IMR-90 (cell line): ENCODE measurements at regions not wholly inside any gene's neighbourhood (a gene's known extent, or its start where the extent isn't known, plus 50 kb on each side); places are given as distances from the start of the nearest gene placed in this dataset.

ENCODE experiments used
- ATAC-seq: fragments of 200-7000 bp; cut with Tn5 transposase; 2 replicates; pipeline ENCODE4 v1.9.1; 2020; ENCODE audit warnings: low read depth, mild to moderate bottlenecking, moderate library complexity
- BruUV-seq: library from RNA; stranded (reverse); fragments of 400-500 nt; replicated peaks from 2 replicates; lab custom pipeline; 2021; lab: Mats Ljungman, UMichigan
- CTCF ChIA-PET: fragments of 300-600 bp; formaldehyde crosslinking; extraction: SDS; loops from one replicate; lab custom pipeline; 2021; ENCODE audit warnings: antibody characterized with exemption; lab: Yijun Ruan, JAX
- POLR2A ChIA-PET: fragments of 300-600 bp; sonication (Branson Sonifier 250); formaldehyde crosslinking; loops from one replicate; lab custom pipeline; 2022; ENCODE audit warnings: antibody characterized with exemption; ENCODE audit not compliant: unreplicated experiment; lab: Charles Lee
- DNase-seq: peaks from one replicate; pipeline ENCODE4 v3.0.0; 2013
- H2AFZ ChIP-seq: replicated peaks from 2 replicates; pipeline ENCODE3; 2013; ENCODE audit warnings: low read length, mild to moderate bottlenecking; ENCODE audit not compliant: poor library complexity
- H2AK5ac ChIP-seq: 2 replicates; pipeline ENCODE4 v1.6.1; 2013; ENCODE audit warnings: low read depth, low read length, inconsistent platforms
- H2AK9ac ChIP-seq: replicated peaks from 2 replicates; pipeline ENCODE3; 2013; ENCODE audit warnings: mild to moderate bottlenecking, low read depth, low read length, moderate library complexity; ENCODE audit not compliant: poor library complexity
- H2BK120ac ChIP-seq: 2 replicates; pipeline ENCODE4 v1.6.1; 2013; ENCODE audit warnings: low read depth, low read length, inconsistent platforms
- H2BK15ac ChIP-seq: 3 replicates; pipeline ENCODE4 v1.6.1; 2013; ENCODE audit warnings: low read depth, low read length, inconsistent platforms
- H2BK20ac ChIP-seq: 2 replicates; pipeline ENCODE4 v1.6.1; 2013; ENCODE audit warnings: low read depth, mild to moderate bottlenecking, inconsistent platforms, low read length, moderate library complexity
- H2BK5ac ChIP-seq: 2 replicates; pipeline ENCODE4 v1.6.1; 2013; ENCODE audit warnings: mild to moderate bottlenecking, low read depth, low read length, inconsistent platforms; ENCODE audit not compliant: poor library complexity, severe bottlenecking
- H3K14ac ChIP-seq: replicated peaks from 2 replicates; pipeline ENCODE4 v1.6.1; 2013; ENCODE audit warnings: low read depth, low read length, inconsistent platforms
- H3K18ac ChIP-seq: 2 replicates; pipeline ENCODE4 v1.6.1; 2013; ENCODE audit warnings: low read depth, low read length, control low read depth
- H3K23ac ChIP-seq: 2 replicates; pipeline ENCODE4 v1.6.1; 2013; ENCODE audit warnings: low read depth, low read length, inconsistent platforms
- H3K27ac ChIP-seq: 2 replicates; pipeline ENCODE4 v1.5.1; 2013; ENCODE audit warnings: mild to moderate bottlenecking, control low read depth, low read length; ENCODE audit not compliant: insufficient read depth
- H3K27me3 ChIP-seq: 2 replicates; pipeline ENCODE4 v1.6.1; 2013; ENCODE audit warnings: low read length; ENCODE audit not compliant: control insufficient read depth, insufficient read depth
- H3K36me3 ChIP-seq: 2 replicates; pipeline ENCODE4 v1.6.1; 2013; ENCODE audit warnings: low read length, mixed read lengths; ENCODE audit not compliant: control insufficient read depth, insufficient read depth
- H3K4ac ChIP-seq: 2 replicates; pipeline ENCODE4 v1.6.1; 2013; ENCODE audit warnings: low read depth, low read length, inconsistent platforms
- H3K4me1 ChIP-seq: 2 replicates; pipeline ENCODE4 v1.6.1; 2013; ENCODE audit warnings: low read length, mixed read lengths; ENCODE audit not compliant: control insufficient read depth, insufficient read depth
- H3K4me2 ChIP-seq: 2 replicates; pipeline ENCODE4 v1.6.1; 2013; ENCODE audit warnings: low read depth, mild to moderate bottlenecking, control low read depth, low read length, moderate library complexity
- H3K4me3 ChIP-seq: 2 replicates; pipeline ENCODE4 v1.5.1; 2013; ENCODE audit warnings: low read depth, mild to moderate bottlenecking, control low read depth, low read length, moderate library complexity; ENCODE audit not compliant: insufficient read depth
- H3K56ac ChIP-seq: 2 replicates; pipeline ENCODE4 v1.6.1; 2013; ENCODE audit warnings: low read length, inconsistent platforms; ENCODE audit not compliant: insufficient read depth; ENCODE audit errors: extremely low read depth
- H3K79me1 ChIP-seq, 2 experiments: 2 replicates each; pipeline ENCODE4 v1.6.1; 2013; ENCODE audit warnings: low read length in 2 of 2, inconsistent platforms in 1 of 2, low read depth in 1 of 2
- H3K9ac ChIP-seq: 2 replicates; pipeline ENCODE4 v1.6.1; 2013; ENCODE audit warnings: low read depth, low read length, control low read depth
- H3K9me1 ChIP-seq: 2 replicates; pipeline ENCODE4 v1.6.1; 2013; ENCODE audit warnings: low read length, inconsistent platforms; ENCODE audit not compliant: insufficient read depth
- H3K9me3 ChIP-seq: 2 replicates; pipeline ENCODE4 v1.6.1; 2013; ENCODE audit warnings: low read length; ENCODE audit not compliant: control insufficient read depth, insufficient read depth
- H4K20me1 ChIP-seq: 2 replicates; pipeline ENCODE4 v1.6.1; 2013; ENCODE audit warnings: low read length, inconsistent platforms; ENCODE audit not compliant: insufficient read depth
- H4K5ac ChIP-seq: 2 replicates; pipeline ENCODE4 v1.6.1; 2013; ENCODE audit warnings: mild to moderate bottlenecking, low read depth, low read length, control low read depth
- H4K8ac ChIP-seq, 2 experiments: 2 replicates each; pipeline ENCODE4 v1.6.1; 2013; ENCODE audit warnings: low read depth in 2 of 2, low read length in 2 of 2, control low read depth in 1 of 2, inconsistent platforms in 1 of 2
- H4K91ac ChIP-seq: 2 replicates; pipeline ENCODE4 v1.6.1; 2013; ENCODE audit warnings: low read depth, low read length, inconsistent platforms; ENCODE audit not compliant: insufficient read depth
- BHLHE40 ChIP-seq: fragments of 150-350 bp; IDR thresholded peaks from 2 replicates; pipeline ENCODE4 v1.6.1; 2016; ENCODE audit warnings: mild to moderate bottlenecking, low read depth, low read length
- CEBPB ChIP-seq: IDR thresholded peaks from 2 replicates; pipeline ENCODE4 v1.6.1; 2012; ENCODE audit warnings: low read depth, low read length, improper control_type of control experiment
- CHD1 ChIP-seq: IDR thresholded peaks from 2 replicates; pipeline ENCODE4 v1.6.1; 2012; ENCODE audit warnings: low read depth, low read length, improper control_type of control experiment
- CTCF ChIP-seq: conservative IDR thresholded peaks from 2 replicates; pipeline ENCODE4 v1.5.1; 2012; ENCODE audit warnings: mild to moderate bottlenecking, low read depth, low read length, improper control_type of control experiment
- ELK1 ChIP-seq: fragments of 150-350 bp; IDR thresholded peaks from 2 replicates; pipeline ENCODE4 v1.6.1; 2016; ENCODE audit warnings: low read depth, mild to moderate bottlenecking, low read length, moderate library complexity, borderline replicate concordance
- FOS ChIP-seq: fragments of 150-350 bp; IDR thresholded peaks from 2 replicates; pipeline ENCODE4 v1.6.1; 2016; ENCODE audit warnings: low read depth, low read length
- MAFK ChIP-seq: IDR thresholded peaks from 2 replicates; pipeline ENCODE4 v1.6.1; 2012; ENCODE audit warnings: low read depth, low read length, improper control_type of control experiment
- MAZ ChIP-seq: IDR thresholded peaks from 2 replicates; pipeline ENCODE4 v1.6.1; 2012; ENCODE audit warnings: low read depth, mild to moderate bottlenecking, low read length, improper control_type of control experiment, moderate library complexity, borderline replicate concordance
- MXI1 ChIP-seq: IDR thresholded peaks from 2 replicates; pipeline ENCODE4 v1.6.1; 2012; ENCODE audit warnings: low read depth, mild to moderate bottlenecking, low read length, moderate library complexity, borderline replicate concordance
- NFE2L2 ChIP-seq: fragments of 150-350 bp; IDR thresholded peaks from 2 replicates; pipeline ENCODE4 v1.6.1; 2016; ENCODE audit warnings: low read depth, mild to moderate bottlenecking, low read length
- POLR2A ChIP-seq: IDR thresholded peaks from 2 replicates; pipeline ENCODE4 v1.6.1; 2012; ENCODE audit warnings: mild to moderate bottlenecking, low read depth, low read length
- RAD21 ChIP-seq: IDR thresholded peaks from 2 replicates; pipeline ENCODE4 v1.6.1; 2012; ENCODE audit warnings: low read length, improper control_type of control experiment
- RCOR1 ChIP-seq: IDR thresholded peaks from 2 replicates; pipeline ENCODE4 v1.6.1; 2012; ENCODE audit warnings: mild to moderate bottlenecking, low read length, improper control_type of control experiment; ENCODE audit not compliant: insufficient replicate concordance
- RFX5 ChIP-seq: IDR thresholded peaks from 2 replicates; pipeline ENCODE4 v1.8.0; 2012; ENCODE audit warnings: low read depth, mild to moderate bottlenecking, low read length, moderate library complexity
- SMC3 ChIP-seq: fragments of 150-350 bp; IDR thresholded peaks from 2 replicates; pipeline ENCODE4 v1.6.1; 2016; ENCODE audit warnings: low read depth, mild to moderate bottlenecking, antibody characterized with exemption, low read length, moderate library complexity
- USF2 ChIP-seq: fragments of 150-350 bp; IDR thresholded peaks from 2 replicates; pipeline ENCODE4 v1.6.1; 2017; ENCODE audit warnings: mild to moderate bottlenecking, antibody characterized with exemption, low read length, low read depth
- WGBS, 2 experiments: methylation state at CpG; one replicate each; pipeline versions ENCODE4 v1.1.5 to v1.1.7; 2013; ENCODE audit warnings: missing lambda C conversion rate in 2 of 2; ENCODE audit not compliant: insufficient read length in 1 of 2; ENCODE audit errors: extremely low coverage in 2 of 2; 5-methylcytosine and 5-hydroxymethylcytosine counted together
- dilution Hi-C: fragments of 300-500 bp; cut with HindIII; formaldehyde crosslinking; loops from one replicate; pipeline ENCODE4 v1.14.3; 2018; ENCODE audit warnings: low sequenced_read_pairs; ENCODE audit not compliant: unreplicated experiment
- in situ Hi-C: fragments of 300-500 bp; cut with MboI; formaldehyde crosslinking; loops from 3 replicates; pipeline ENCODE4 v1.14.3; 2019; ENCODE audit warnings: low sequenced_read_pairs, inconsistent platforms, mixed read lengths
- intact Hi-C: fragments of 100-400 bp; cut with micrococcal nuclease; formaldehyde crosslinking; loops from 2 replicates; pipeline ENCODE4 v1.10.0; 2022

- in situ Hi-C loops = no loop called here
- no peak overlapping the region for H3K23ac ChIP-seq
- H2BK5ac ChIP-seq = no peak overlapping the region
- H4K20me1 ChIP-seq = no peaks in the 10 kb centered on the region
- no peak overlapping the region for H2AK9ac ChIP-seq
- no peak overlapping the region for H4K8ac ChIP-seq
- no peak overlapping the region for H3K27ac ChIP-seq
- no peak overlapping the region for H4K91ac ChIP-seq
- no peak overlapping the region for H4K5ac ChIP-seq
- ChIA-PET POLR2A (no interaction called here), CTCF (no interaction called here)
- WGBS, 2 experiments = no CpG with 5 or more reads among the region's 1 CpG
- H3K56ac ChIP-seq = no peak overlapping the region
- H2AFZ ChIP-seq = no peak overlapping the region
- H3K9me3 ChIP-seq = no peaks in the 10 kb centered on the region
- no peak overlapping the region for H2AK5ac ChIP-seq
- H3K9ac ChIP-seq = no peak overlapping the region
- H2BK120ac ChIP-seq = no peak overlapping the region
- intact Hi-C loops = no loop called here
- no peaks in the 10 kb centered on the region for H3K79me1 ChIP-seq
- H3K14ac ChIP-seq = no peak overlapping the region
- DNase-seq (no peak), ATAC-seq (no peak)
- no peak for TF ChIP-seq ELK1
- TF ChIP-seq MAFK = no peak
- TF ChIP-seq CTCF = no peak
- no peak for TF ChIP-seq CEBPB
- TF ChIP-seq MAZ = no peak
- TF ChIP-seq RFX5 = no peak
- no peak for TF ChIP-seq NFE2L2
- TF ChIP-seq USF2 = no peak
- TF ChIP-seq POLR2A = no peak
- no peak for TF ChIP-seq BHLHE40
- no peak for TF ChIP-seq MXI1
- TF ChIP-seq RCOR1 = no peak
- no peak for TF ChIP-seq CHD1
- TF ChIP-seq RAD21 = no peak
- no peak for TF ChIP-seq FOS
- TF ChIP-seq SMC3 = no peak
- H3K4me2 ChIP-seq = no peak overlapping the region
- no TSS peak for BruUV-seq
- dilution Hi-C loops = no loop called here
- H3K4me1 ChIP-seq = no peaks in the 10 kb centered on the region
- H2BK20ac ChIP-seq = no peak overlapping the region
- no peaks in the 10 kb centered on the region for H3K9me1 ChIP-seq
- H3K27me3 ChIP-seq = no peaks in the 10 kb centered on the region
- H3K18ac ChIP-seq = no peak overlapping the region
- no peak overlapping the region for H2BK15ac ChIP-seq
- no peak overlapping the region for H3K4ac ChIP-seq
- H3K36me3 ChIP-seq = no peaks in the 10 kb centered on the region
- no peak overlapping the region for H3K4me3 ChIP-seq
These were observed 572.0 kb upstream of the NR2F2 start for GRCh38 chr15:95758451-95758850.
